Erythroblast (primary cell): ENCODE measurements at regions not wholly inside any gene's neighbourhood (a gene's known extent, or its start where the extent isn't known, plus 50 kb on each side); places are given as distances from the start of the nearest gene placed in this dataset.

ENCODE experiments used
- GATA1 ChIP-seq: IDR thresholded peaks from 2 replicates; pipeline ENCODE4 v1.6.1; 2011; ENCODE audit warnings: low read depth, mild to moderate bottlenecking, control low read depth, low read length, moderate library complexity
- POLR2A ChIP-seq: IDR thresholded peaks from 2 replicates; pipeline ENCODE4 v1.6.1; 2011; ENCODE audit warnings: mild to moderate bottlenecking, low read length

DNA sequence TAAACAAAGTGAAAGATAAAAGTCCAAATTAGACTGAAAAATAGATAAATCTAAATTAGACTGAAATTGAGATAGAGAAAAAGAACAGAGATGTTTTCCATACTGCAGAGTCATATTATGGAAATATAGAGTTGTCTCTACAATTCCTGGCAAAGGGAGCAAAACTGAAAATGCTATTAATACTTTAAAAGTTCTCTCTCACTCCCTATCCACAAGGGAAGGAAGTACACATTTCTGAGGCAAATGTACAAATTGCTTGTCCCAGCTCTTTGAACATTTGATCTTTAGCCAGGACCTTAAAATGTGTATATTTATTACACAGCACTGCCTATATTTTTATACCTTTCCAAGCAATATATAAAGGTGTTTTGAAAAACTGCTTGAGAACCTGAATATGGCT is 225.1 kb upstream of the SEMA6D start:
- no peak for TF ChIP-seq POLR2A
- TF ChIP-seq GATA1 = no peak
